HUES64 (cell line): ENCODE measurements at regions not wholly inside any gene's neighbourhood (a gene's known extent, or its start where the extent isn't known, plus 50 kb on each side); places are given as distances from the start of the nearest gene placed in this dataset.

Experiments
- H3K27ac ChIP-seq: 2 replicates; pipeline ENCODE4 v1.7.0; 2013; ENCODE audit warnings: low read depth, low read length, inconsistent platforms
- H3K27me3 ChIP-seq: 2 replicates; pipeline ENCODE4 v1.6.1; 2013; ENCODE audit warnings: mild to moderate bottlenecking, low read length; ENCODE audit not compliant: insufficient read depth
- H3K36me3 ChIP-seq: 2 replicates; pipeline ENCODE4 v1.6.1; 2013; ENCODE audit warnings: mild to moderate bottlenecking, low read length; ENCODE audit not compliant: insufficient read depth
- H3K4me1 ChIP-seq: 2 replicates; pipeline ENCODE4 v1.6.1; 2013; ENCODE audit warnings: mild to moderate bottlenecking, low read length, moderate library complexity; ENCODE audit not compliant: insufficient read depth
- H3K4me3 ChIP-seq: 2 replicates; pipeline ENCODE4 v1.5.1; 2013; ENCODE audit warnings: mild to moderate bottlenecking, low read length, moderate library complexity
- H3K9ac ChIP-seq: 2 replicates; pipeline ENCODE4 v1.6.1; 2013; ENCODE audit warnings: mild to moderate bottlenecking, low read depth, low read length
- H3K9me3 ChIP-seq: 2 replicates; pipeline ENCODE4 v1.6.1; 2013; ENCODE audit warnings: low read depth, low read length; ENCODE audit not compliant: insufficient read depth
- WGBS: fragments of 150-250, 120-280 bp; methylation state at CpG from one replicate; pipeline ENCODE4 v1.1.7; 2013; ENCODE audit warnings: missing lambda C conversion rate; 5-methylcytosine and 5-hydroxymethylcytosine counted together

- Histone ChIP-seq H3K36me3 (no peaks in the 10 kb centered on the region), H3K9me3 (0 out of 2 replicates have a peak, but pooled peaks cover 3% of the 10 kb centered on the region), H3K27me3 (no peaks in the 10 kb centered on the region), H3K27ac (no peak overlapping the region), H3K4me3 (no peak overlapping the region), H3K4me1 (no peaks in the 10 kb centered on the region), H3K9ac (no peak overlapping the region)
- 91% methylated on average over 8 of the region's 8 CpGs for WGBS
These were observed 1475.8 kb upstream of the TMEM132C start for GRCh38 chr12:126791122-126791521.

GRCh38 chr12:126792411-126792810, 1474.6 kb upstream of the TMEM132C start:
- Histone ChIP-seq H3K27me3 (no peaks in the 10 kb centered on the region), H3K9ac (no peak overlapping the region), H3K9me3 (0 out of 2 replicates have a peak, but pooled peaks cover 3% of the 10 kb centered on the region), H3K4me3 (no peak overlapping the region), H3K27ac (no peak overlapping the region), H3K36me3 (no peaks in the 10 kb centered on the region), H3K4me1 (no peaks in the 10 kb centered on the region)
- 83% methylated on average over 6 of the region's 6 CpGs for WGBS

- H3K27ac ChIP-seq = no peak overlapping the region
- H3K4me3 ChIP-seq = no peak overlapping the region
- 0 out of 2 replicates have a peak, but pooled peaks cover 3% of the 10 kb centered on the region for H3K9me3 ChIP-seq
- H3K27me3 ChIP-seq = no peaks in the 10 kb centered on the region
- no peaks in the 10 kb centered on the region for H3K36me3 ChIP-seq
- H3K4me1 ChIP-seq = no peaks in the 10 kb centered on the region
- 80% methylated on average over 5 of the region's 5 CpGs for WGBS
- no peak overlapping the region for H3K9ac ChIP-seq
These were observed 1469.4 kb upstream of the TMEM132C start for GRCh38 chr12:126797525-126797924.

- Histone ChIP-seq H3K27me3 (no peaks in the 10 kb centered on the region), H3K36me3 (no peaks in the 10 kb centered on the region), H3K9me3 (0 out of 2 replicates have a peak, but pooled peaks cover 3% of the 10 kb centered on the region), H3K4me1 (no peaks in the 10 kb centered on the region), H3K27ac (no peak overlapping the region), H3K4me3 (no peak overlapping the region), H3K9ac (no peak overlapping the region)
- WGBS = 80% methylated on average over 5 of the region's 5 CpGs
These were observed 1468.5 kb upstream of the TMEM132C start for GRCh38 chr12:126798449-126798848.

GRCh38 chr12:126807312-126807865, 1459.6 kb upstream of the TMEM132C start:
- Histone ChIP-seq H3K27ac (no peak overlapping the region), H3K36me3 (no peaks in the 10 kb centered on the region), H3K4me1 (no peaks in the 10 kb centered on the region), H3K9ac (no peak overlapping the region), H3K4me3 (no peak overlapping the region), H3K9me3 (no peaks in the 10 kb centered on the region), H3K27me3 (no peaks in the 10 kb centered on the region)
- WGBS = 64% methylated on average over 4 of the region's 4 CpGs

GRCh38 chr12:126811391-126811790, 1455.6 kb upstream of the TMEM132C start:
- Histone ChIP-seq H3K27ac (no peak overlapping the region), H3K36me3 (no peaks in the 10 kb centered on the region), H3K9me3 (no peaks in the 10 kb centered on the region), H3K4me1 (no peaks in the 10 kb centered on the region), H3K4me3 (no peak overlapping the region), H3K27me3 (no peaks in the 10 kb centered on the region), H3K9ac (no peak overlapping the region)
- 68% methylated on average over 3 of the region's 3 CpGs for whole genome bisulfite sequencing

GRCh38 chr12:126819554-126819953, 1447.4 kb upstream of the TMEM132C start:
- Histone ChIP-seq H3K36me3 (no peaks in the 10 kb centered on the region), H3K4me3 (no peak overlapping the region), H3K27ac (no peak overlapping the region), H3K4me1 (no peaks in the 10 kb centered on the region), H3K9me3 (peaks cover 39% of the 10 kb centered on the region), H3K9ac (no peak overlapping the region), H3K27me3 (no peaks in the 10 kb centered on the region)
- WGBS = 66% methylated on average over 2 of the region's 2 CpGs

- Histone ChIP-seq H3K27ac (no peak overlapping the region), H3K4me3 (no peak overlapping the region), H3K36me3 (no peaks in the 10 kb centered on the region), H3K9ac (no peak overlapping the region), H3K9me3 (peaks cover 41% of the 10 kb centered on the region), H3K27me3 (no peaks in the 10 kb centered on the region), H3K4me1 (no peaks in the 10 kb centered on the region)
- WGBS = 93% methylated on average over 2 of the region's 2 CpGs
These were observed 1435.9 kb upstream of the TMEM132C start for GRCh38 chr12:126830778-126831680.

GRCh38 chr12:126837697-126838096, 1429.3 kb upstream of the TMEM132C start:
- H3K27ac ChIP-seq = no peak overlapping the region
- H3K4me3 ChIP-seq = no peak overlapping the region
- H3K9me3 ChIP-seq = peaks cover 56% of the 10 kb centered on the region
- no peaks in the 10 kb centered on the region for H3K4me1 ChIP-seq
- no peaks in the 10 kb centered on the region for H3K27me3 ChIP-seq
- no peak overlapping the region for H3K9ac ChIP-seq
- WGBS = 78% methylated on average over 2 of the region's 2 CpGs
- H3K36me3 ChIP-seq = no peaks in the 10 kb centered on the region

- Histone ChIP-seq H3K9me3 (no peaks in the 10 kb centered on the region), H3K27me3 (no peaks in the 10 kb centered on the region), H3K9ac (no peak overlapping the region), H3K27ac (no peak overlapping the region), H3K4me1 (no peaks in the 10 kb centered on the region), H3K36me3 (no peaks in the 10 kb centered on the region), H3K4me3 (no peak overlapping the region)
- WGBS = 75% methylated on average over 9 of the region's 9 CpGs
These were observed 1422.9 kb upstream of the TMEM132C start for GRCh38 chr12:126843915-126844669.
